ENCODE measurements at regions not wholly inside any gene's neighbourhood (a gene's known extent, or its start where the extent isn't known, plus 50 kb on each side); places are given as distances from the start of the nearest gene placed in this dataset.
"Not testable (repeated sequence)": the region's sequence is repeated elsewhere in the genome, so short reads cannot be mapped to it uniquely, and the experiment has no call there.

DNA sequence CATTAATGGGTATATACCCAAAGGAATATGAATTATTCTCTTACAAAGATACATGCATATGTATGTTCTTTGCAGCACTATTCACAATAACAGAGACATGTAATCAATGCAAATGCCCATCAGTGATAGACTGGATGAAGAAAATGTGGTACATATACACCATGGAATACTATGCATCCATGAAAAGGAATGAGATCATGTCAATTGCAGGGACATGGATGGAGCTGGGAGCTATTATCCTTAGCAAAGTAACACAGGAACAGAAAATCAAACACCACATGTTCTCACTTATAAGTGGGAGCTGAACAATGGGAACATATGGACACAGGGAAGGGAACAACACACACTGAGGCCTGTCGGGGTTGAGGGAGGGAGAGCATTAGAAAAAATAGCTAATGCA lies 141.1 kb upstream of the HS3ST4 start:
- Histone ChIP-seq H3K4me3 (no peak overlapping the region), H3K9me3 (no peaks in the 10 kb centered on the region), H3K4me1 (no peaks in the 10 kb centered on the region), H3K27me3 (ENCODE audit: low read depth) (no peaks in the 10 kb centered on the region), H3K36me3 (replicated peaks) (no peaks in the 10 kb centered on the region)
- in situ Hi-C loops (cut with MboI; ENCODE audit: low sequenced_read_pairs) = no loop called here
- no peak for DNase-seq (ENCODE audit: low spot score in 2 of 2)

DNA sequence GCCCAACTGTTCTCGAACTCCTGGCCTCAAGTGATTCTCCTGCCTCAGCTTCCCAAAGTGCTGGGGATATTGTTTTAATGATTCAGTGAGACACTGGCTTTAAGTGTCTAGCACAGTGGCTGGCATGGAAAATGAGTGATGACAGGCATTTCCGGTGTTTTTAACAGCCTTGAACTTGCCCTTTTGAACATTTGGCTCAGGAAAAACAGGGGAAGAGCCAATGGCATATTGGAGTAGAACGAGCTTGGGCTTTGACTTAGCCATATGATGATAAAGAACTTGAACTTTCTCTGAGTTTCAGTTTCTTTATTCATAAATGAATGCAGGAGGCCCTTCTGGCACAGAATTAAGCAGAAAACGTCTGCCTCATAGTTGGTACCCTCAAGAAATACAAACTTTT lies 145.0 kb upstream of the HS3ST4 start:
- Histone ChIP-seq H3K27me3 (ENCODE audit: low read depth) (no peaks in the 10 kb centered on the region), H3K4me3 (no peak overlapping the region), H3K9me3 (no peaks in the 10 kb centered on the region), H3K36me3 (replicated peaks) (no peaks in the 10 kb centered on the region), H3K4me1 (no peaks in the 10 kb centered on the region)
- in situ Hi-C loops (cut with MboI; ENCODE audit: low sequenced_read_pairs) = no loop called here
- DNase-seq (ENCODE audit: low spot score in 2 of 2) = no peak

DNA sequence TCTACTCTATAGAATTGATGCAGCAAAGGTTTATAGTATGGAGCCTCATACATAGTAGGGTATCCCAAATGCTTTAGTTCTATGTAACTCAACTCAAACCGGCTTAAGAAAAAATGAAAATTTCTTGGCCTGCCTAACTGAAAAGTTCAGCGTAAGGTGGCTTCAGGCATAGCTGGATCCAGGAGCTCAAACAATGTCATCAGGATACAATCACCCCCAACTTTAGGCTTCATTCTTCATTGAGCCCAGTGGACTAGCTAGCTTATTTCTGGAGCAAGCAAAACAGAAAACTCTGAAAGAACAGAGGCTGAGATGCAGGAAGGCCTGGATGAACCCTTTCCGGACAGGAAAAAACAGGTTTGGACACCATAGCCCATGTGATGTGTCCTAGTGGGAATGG lies 147.5 kb upstream of the HS3ST4 start:
- no peaks in the 10 kb centered on the region for H3K36me3 ChIP-seq (replicated peaks)
- DNase-seq (ENCODE audit: low spot score in 2 of 2) = no peak
- no peaks in the 10 kb centered on the region for H3K4me1 ChIP-seq
- no peaks in the 10 kb centered on the region for H3K9me3 ChIP-seq
- no peaks in the 10 kb centered on the region for H3K27me3 ChIP-seq (ENCODE audit: low read depth)
- in situ Hi-C loops (cut with MboI; ENCODE audit: low sequenced_read_pairs) = no loop called here
- H3K4me3 ChIP-seq = no peak overlapping the region

DNA sequence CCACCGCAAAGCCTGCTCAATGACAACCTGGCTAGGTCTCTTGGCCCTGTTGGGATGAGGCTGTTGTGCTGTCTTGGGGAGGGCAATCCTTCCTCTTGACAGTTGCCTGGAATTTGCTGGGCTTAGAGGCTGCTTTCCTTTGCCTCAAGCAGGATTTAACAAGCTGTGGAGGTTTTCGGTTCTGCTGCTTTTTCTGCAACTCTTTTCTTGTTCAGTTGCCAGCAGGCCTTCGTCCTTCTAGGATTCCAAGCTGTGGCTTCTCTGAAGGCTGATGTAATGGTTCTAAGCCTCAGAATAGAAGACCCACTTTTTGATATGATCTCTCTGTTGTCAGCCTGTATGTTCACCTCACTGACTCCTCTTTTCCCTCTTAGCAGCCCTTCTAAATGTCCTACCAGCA lies 149.5 kb upstream of the HS3ST4 start:
- H3K36me3 ChIP-seq (replicated peaks) = no peaks in the 10 kb centered on the region
- H3K9me3 ChIP-seq = no peaks in the 10 kb centered on the region
- no peak overlapping the region for H3K4me3 ChIP-seq
- in situ Hi-C loops (cut with MboI; ENCODE audit: low sequenced_read_pairs) = no loop called here
- no peaks in the 10 kb centered on the region for H3K4me1 ChIP-seq
- DNase-seq (ENCODE audit: low spot score in 2 of 2) = no peak
- H3K27me3 ChIP-seq (ENCODE audit: low read depth) = no peaks in the 10 kb centered on the region

DNA sequence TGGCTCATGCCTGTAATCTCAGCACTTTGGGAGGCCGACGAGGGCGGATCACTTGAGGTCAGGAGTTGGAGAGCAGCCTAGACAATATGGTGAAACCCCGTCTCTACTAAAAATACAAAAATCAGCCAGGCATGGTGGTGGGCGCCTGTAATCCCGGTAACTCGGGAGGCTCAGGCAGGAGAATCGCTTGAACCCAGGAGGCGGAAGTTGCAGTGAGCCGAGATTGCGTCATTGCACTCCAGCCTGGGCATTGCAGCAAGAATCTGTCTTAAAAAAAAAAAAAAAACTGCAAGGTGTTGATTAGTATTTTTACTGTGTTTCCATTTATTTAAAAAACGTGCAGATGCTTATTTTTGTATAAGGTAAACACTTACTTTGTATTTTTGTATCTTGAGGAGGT lies 152.0 kb upstream of the HS3ST4 start:
- H3K9me3 ChIP-seq; H3K4me1 ChIP-seq; H3K36me3 ChIP-seq (replicated peaks); in situ Hi-C loops (cut with MboI; ENCODE audit: low sequenced_read_pairs); H3K4me3 ChIP-seq; H3K27me3 ChIP-seq (ENCODE audit: low read depth); DNase-seq (ENCODE audit: low spot score in 2 of 2): not testable (repeated sequence)

DNA sequence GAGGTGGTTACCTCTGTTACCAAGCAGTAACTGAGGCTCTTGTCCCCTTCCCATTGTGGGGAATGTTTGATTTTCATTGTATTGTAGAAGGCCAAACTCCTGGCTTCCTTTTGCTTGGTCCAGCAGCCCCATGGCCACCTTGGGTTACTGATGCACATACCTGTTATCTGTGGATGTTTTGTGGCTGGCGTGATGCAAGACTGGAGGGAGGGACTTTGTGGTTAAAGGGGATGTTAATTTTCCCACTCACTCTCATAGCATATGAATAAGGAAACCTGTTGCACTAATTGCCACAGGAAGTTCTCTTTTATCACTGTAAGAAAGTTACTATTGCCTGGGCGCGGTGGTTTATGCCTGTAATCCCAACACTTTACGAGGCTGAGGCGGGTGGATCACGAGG lies 168.6 kb upstream of the HS3ST4 start:
- in situ Hi-C loops (cut with MboI; ENCODE audit: low sequenced_read_pairs) = no loop called here
- H3K9me3 ChIP-seq = no peaks in the 10 kb centered on the region
- DNase-seq (ENCODE audit: low spot score in 2 of 2) = no peak
- no peaks in the 10 kb centered on the region for H3K27me3 ChIP-seq (ENCODE audit: low read depth)
- H3K4me3 ChIP-seq = no peak overlapping the region
- H3K36me3 ChIP-seq (replicated peaks) = no peaks in the 10 kb centered on the region
- H3K4me1 ChIP-seq = no peaks in the 10 kb centered on the region

DNA sequence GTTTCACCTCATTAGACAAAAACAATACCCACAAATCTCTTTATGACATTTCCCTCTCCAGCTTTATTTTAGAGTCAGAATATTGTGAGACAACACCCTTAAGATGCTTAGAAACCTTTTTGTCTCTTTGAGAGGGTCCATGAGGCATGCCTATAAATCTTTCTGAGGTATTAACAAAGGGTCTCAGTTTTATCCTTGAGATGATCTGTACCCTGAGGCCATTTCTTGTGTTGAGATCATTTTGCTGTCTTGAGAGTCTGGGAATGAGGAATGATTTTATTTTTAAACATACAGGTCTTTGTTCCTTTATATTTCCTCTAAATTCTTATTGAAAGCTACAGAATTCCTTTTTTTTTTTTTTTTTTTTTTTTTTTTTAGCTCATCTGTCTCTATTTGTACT lies 179.7 kb upstream of the HS3ST4 start:
- H3K9me3 ChIP-seq = no peaks in the 10 kb centered on the region
- in situ Hi-C loops (cut with MboI; ENCODE audit: low sequenced_read_pairs) = no loop called here

DNA sequence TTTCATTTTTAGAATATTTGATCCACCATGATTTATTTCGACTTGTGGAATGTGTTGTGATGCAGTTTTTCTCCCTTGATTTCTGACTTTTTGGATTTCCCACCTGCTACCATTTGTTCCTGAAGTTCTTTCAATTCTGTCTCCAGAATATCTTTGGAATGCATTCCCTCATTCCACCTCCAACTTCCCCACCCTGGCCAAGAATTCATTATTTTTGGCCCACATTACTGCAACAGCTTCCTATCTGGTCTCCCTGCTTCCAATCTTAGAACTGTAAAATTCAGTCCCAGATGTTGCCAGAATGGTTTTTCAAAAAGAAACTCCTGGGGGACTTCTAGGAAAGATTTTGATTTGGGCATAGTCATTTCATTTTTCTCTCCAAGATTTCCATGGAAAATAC lies 182.3 kb upstream of the HS3ST4 start:
- Histone ChIP-seq H3K4me1 (no peaks in the 10 kb centered on the region), H3K36me3 (replicated peaks) (no peaks in the 10 kb centered on the region), H3K27me3 (ENCODE audit: low read depth) (no peaks in the 10 kb centered on the region), H3K4me3 (no peak overlapping the region), H3K9me3 (no peaks in the 10 kb centered on the region)
- no peak for DNase-seq (ENCODE audit: low spot score in 2 of 2)
- in situ Hi-C loops (cut with MboI; ENCODE audit: low sequenced_read_pairs) = no loop called here

More for the DNA sequence above, 179.7 kb upstream of the HS3ST4 start:
- H3K4me3 ChIP-seq = no peak overlapping the region
- H3K36me3 ChIP-seq (replicated peaks) = no peaks in the 10 kb centered on the region
- no peak for DNase-seq (ENCODE audit: low spot score in 2 of 2)
- H3K27me3 ChIP-seq (ENCODE audit: low read depth) = no peaks in the 10 kb centered on the region
- H3K4me1 ChIP-seq = no peaks in the 10 kb centered on the region

DNA sequence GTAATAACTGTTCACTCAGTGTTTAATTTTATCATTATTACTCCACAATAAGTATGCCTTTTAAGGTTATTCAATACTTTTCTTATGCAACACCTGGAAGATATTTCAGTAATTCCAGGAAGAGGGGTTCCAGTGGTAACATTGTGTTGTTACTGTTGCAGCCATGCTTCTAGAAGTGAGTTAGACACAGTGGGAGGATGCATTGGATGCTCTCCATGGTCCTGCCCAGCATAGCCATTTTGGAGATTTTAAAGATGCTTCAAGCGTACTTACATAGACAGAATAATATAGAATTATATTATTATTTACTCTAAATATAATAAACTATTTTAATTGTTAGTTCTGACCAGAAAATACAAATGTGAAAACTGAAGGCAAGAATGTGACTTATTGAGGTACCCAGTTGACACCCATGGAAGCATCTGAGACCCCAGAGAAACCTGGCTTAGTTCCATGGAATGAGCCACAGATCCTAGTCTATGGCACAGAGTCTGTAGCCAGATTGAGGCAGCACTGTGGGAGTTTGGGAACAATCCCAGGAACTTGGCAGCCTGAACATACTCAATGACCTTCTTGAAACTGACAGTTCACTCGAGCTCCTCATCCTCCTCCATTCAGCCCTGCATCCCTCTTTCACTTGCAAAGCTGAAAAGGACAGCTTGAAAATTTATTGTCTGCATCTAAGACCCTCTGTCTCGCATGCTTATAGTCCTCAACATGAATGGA lies 190.1 kb upstream of the HS3ST4 start:
- in situ Hi-C loops (cut with MboI; ENCODE audit: low sequenced_read_pairs) = no loop called here
- no peak for DNase-seq (ENCODE audit: low spot score in 2 of 2)
- Histone ChIP-seq H3K4me1 (no peaks in the 10 kb centered on the region), H3K4me3 (no peak overlapping the region), H3K27me3 (ENCODE audit: low read depth) (no peaks in the 10 kb centered on the region), H3K9me3 (no peaks in the 10 kb centered on the region), H3K36me3 (replicated peaks) (no peaks in the 10 kb centered on the region)

DNA sequence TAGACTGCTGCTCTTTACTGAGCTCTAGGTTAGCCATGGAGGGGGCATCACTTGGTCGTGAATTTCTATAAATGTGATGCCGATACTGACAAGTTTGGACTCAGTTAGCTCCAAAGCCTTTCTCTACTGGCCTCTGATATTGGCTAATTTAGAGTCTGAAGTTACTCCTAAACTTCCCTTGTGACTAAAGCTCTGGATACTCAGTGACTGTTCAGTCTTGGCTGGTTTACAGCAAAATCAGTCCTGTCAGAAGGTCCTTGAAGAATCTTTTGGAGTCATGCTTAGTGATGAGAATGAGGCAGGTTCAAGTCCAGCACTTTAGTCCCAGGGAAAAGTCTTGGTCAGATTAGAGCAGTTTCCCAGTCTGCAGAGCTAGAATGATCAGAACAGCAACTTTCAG lies 197.5 kb upstream of the HS3ST4 start:
- no peak for DNase-seq (ENCODE audit: low spot score in 2 of 2)
- no peaks in the 10 kb centered on the region for H3K4me1 ChIP-seq
- no peaks in the 10 kb centered on the region for H3K27me3 ChIP-seq (ENCODE audit: low read depth)
- H3K36me3 ChIP-seq (replicated peaks) = no peaks in the 10 kb centered on the region
- H3K4me3 ChIP-seq = no peak overlapping the region
- H3K9me3 ChIP-seq = no peaks in the 10 kb centered on the region
- in situ Hi-C loops (cut with MboI; ENCODE audit: low sequenced_read_pairs) = no loop called here

DNA sequence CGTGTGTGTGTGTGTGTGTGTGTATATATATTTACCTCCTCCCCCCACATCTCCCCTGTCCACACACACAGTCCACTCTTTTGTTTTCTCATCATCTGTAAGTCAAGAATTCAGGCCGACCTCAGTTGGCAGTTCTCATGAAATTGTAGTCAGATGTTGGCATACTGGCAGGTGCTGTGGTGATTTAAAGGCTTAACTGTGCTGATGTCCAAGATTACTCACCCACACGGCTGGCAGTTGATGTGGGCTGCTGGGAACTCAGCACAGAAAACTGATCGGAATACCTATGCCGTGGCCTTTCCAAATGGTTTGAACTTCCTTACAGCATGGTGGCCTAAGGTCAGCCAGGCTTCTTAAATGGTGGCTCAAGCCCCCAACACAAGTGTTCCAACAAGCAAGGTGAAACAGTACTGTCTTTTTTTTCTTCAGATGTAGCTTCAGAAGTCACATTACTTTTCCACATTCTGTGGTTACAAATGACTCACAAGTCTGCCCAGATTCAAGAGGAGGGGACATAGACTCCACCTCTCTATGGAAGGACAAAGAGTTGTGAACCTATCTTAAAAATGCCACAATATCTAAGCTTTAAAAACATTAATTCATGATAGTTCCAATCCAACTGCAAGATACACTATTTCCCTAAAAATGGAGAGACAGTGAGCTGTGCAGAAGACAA lies 198.5 kb upstream of the HS3ST4 start:
- in situ Hi-C loops (cut with MboI; ENCODE audit: low sequenced_read_pairs) = no loop called here
- H3K4me3 ChIP-seq = no peak overlapping the region
- H3K36me3 ChIP-seq (replicated peaks) = no peaks in the 10 kb centered on the region
- H3K9me3 ChIP-seq = no peaks in the 10 kb centered on the region
- no peak for DNase-seq (ENCODE audit: low spot score in 2 of 2)
- H3K4me1 ChIP-seq = no peaks in the 10 kb centered on the region
- no peaks in the 10 kb centered on the region for H3K27me3 ChIP-seq (ENCODE audit: low read depth)

DNA sequence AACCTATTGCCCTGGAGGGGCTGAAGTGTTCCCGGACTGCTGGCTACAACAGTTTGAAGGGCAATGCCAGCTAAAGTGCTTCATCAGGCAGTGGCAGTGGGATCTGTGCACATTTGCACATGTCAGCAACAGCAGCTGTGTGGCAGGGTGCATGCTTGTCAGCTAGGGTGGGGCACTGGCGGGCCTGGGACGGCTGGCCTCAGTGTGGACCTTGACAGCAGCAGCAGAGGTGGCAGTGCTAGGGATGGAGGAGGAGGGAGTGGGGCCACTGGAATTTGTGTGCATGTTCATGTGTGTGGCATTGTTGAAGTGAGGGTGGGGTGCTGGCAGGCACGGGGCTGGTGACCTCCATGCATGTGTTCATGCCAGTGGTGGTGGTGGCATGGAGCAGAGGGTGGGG lies 203.3 kb upstream of the HS3ST4 start:
- H3K9me3 ChIP-seq = no peaks in the 10 kb centered on the region
- no peaks in the 10 kb centered on the region for H3K27me3 ChIP-seq (ENCODE audit: low read depth)
- in situ Hi-C loops (cut with MboI; ENCODE audit: low sequenced_read_pairs) = no loop called here
- DNase-seq (ENCODE audit: low spot score in 2 of 2) = no peak
- no peak overlapping the region for H3K4me3 ChIP-seq
- H3K36me3 ChIP-seq (replicated peaks) = no peaks in the 10 kb centered on the region
- H3K4me1 ChIP-seq = no peaks in the 10 kb centered on the region

DNA sequence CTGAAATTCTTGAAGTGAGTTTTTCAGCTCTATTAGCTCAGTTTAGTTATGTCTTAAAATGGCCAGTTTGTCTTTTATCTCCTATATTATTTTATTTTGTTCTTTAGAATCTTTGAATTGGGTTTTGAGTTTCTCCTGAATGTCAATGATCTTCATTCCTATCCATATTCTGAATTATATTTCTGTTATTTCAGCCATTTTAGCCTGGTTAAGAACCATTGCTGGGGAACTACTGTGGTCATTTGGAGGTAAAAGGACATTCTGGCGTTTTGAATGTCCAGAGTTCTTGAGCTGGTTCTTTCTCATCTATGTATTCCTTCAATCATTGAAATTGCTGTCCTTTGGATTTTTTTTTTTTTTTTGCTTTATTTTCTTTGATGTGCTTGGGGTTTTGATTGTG lies 203.9 kb upstream of the HS3ST4 start:
- no peak overlapping the region for H3K4me3 ChIP-seq
- in situ Hi-C loops (cut with MboI; ENCODE audit: low sequenced_read_pairs) = no loop called here
- H3K27me3 ChIP-seq (ENCODE audit: low read depth) = no peaks in the 10 kb centered on the region
- DNase-seq (ENCODE audit: low spot score in 2 of 2) = no peak
- H3K9me3 ChIP-seq = no peaks in the 10 kb centered on the region
- H3K4me1 ChIP-seq = no peaks in the 10 kb centered on the region
- no peaks in the 10 kb centered on the region for H3K36me3 ChIP-seq (replicated peaks)

DNA sequence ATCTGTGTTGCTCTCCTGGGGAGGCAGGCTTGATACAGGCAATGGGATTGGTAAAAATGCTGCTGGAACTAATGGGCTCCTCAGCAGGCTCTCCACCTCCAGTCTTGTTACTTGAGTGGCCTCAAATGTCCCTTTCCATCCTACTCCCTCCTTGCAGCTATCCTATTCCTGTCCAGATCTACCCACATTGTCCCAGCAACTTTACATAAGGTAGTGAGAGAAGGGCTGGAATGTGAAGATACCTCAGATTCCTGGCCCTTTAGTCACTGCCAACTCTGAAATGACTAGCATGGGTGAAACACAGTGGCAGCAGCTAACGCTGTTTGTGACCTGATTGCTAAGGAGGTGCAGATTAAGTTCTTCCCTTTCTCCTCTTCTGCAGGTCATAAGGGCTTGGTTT lies 210.1 kb upstream of the HS3ST4 start:
- Histone ChIP-seq H3K4me1 (no peaks in the 10 kb centered on the region), H3K36me3 (replicated peaks) (no peaks in the 10 kb centered on the region), H3K27me3 (ENCODE audit: low read depth) (no peaks in the 10 kb centered on the region), H3K4me3 (no peak overlapping the region), H3K9me3 (no peaks in the 10 kb centered on the region)
- no peak for DNase-seq (ENCODE audit: low spot score in 2 of 2)
- in situ Hi-C loops (cut with MboI; ENCODE audit: low sequenced_read_pairs) = no loop called here

DNA sequence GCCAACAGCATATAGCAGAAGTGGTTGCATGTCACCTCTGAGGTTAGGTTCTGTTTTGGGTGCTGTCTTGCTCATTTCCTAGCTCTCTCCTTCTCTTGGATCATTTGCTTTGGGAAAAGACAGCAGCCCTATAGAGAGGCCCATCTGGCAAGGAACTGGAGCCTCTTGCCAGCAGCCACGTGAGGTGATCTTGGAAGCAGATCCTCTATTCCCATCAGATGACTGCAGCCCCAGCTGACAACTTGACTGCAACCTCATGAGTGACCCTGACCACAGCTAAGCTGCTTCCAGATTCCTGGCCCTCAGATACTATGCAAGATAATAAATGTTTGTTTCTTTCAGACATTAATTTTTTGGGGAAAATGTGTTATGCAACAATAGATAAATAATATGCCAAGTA lies 213.3 kb upstream of the HS3ST4 start:
- Histone ChIP-seq H3K4me1 (no peaks in the 10 kb centered on the region), H3K9me3 (no peaks in the 10 kb centered on the region), H3K4me3 (no peak overlapping the region), H3K27me3 (ENCODE audit: low read depth) (no peaks in the 10 kb centered on the region), H3K36me3 (replicated peaks) (no peaks in the 10 kb centered on the region)
- in situ Hi-C loops (cut with MboI; ENCODE audit: low sequenced_read_pairs) = no loop called here
- no peak for DNase-seq (ENCODE audit: low spot score in 2 of 2)

Data from HAP-1 (cell line).